ENCODE measurements at regions not wholly inside any gene's neighbourhood (a gene's known extent, or its start where the extent isn't known, plus 50 kb on each side); places are given as distances from the start of the nearest gene placed in this dataset.

DNA sequence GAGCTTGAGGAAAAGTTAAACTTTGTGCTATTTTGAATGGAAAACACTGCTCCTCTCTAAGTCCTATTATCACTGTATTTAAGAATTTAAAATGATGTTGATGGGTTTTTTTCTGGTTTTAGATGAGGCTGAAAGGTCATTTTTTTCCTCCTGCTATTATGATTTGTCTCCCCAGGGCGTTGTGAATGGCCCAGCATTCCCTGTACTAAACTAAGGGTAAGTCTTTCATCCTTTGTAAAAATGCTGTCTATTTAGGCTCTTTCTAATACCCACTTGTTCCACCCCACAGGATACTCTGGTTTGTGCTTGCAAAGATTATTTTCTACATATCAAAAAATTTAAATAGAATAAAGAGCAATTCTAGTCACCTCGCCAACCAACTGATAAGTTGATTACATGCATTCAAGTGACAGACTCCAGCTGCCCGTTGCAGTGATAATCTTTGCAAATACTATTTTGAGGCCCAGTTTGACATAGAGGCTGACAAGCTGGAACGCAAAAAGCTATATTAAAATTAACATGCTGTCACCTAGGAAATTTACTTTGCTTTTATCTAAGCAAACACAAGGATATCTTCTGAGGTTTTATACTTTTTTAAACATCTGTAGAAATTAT lies 222.3 kb upstream of the TMEM229A start (continued):
- TF ChIP-seq, protein P1, sequence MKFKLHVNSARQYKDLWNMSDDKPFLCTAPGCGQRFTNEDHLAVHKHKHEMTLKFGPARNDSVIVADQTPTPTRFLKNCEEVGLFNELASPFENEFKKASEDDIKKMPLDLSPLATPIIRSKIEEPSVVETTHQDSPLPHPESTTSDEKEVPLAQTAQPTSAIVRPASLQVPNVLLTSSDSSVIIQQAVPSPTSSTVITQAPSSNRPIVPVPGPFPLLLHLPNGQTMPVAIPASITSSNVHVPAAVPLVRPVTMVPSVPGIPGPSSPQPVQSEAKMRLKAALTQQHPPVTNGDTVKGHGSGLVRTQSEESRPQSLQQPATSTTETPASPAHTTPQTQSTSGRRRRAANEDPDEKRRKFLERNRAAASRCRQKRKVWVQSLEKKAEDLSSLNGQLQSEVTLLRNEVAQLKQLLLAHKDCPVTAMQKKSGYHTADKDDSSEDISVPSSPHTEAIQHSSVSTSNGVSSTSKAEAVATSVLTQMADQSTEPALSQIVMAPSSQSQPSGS (IDR thresholded peaks at IDR 0.05; ENCODE audit: low read length), result no peak
- no peak for TF ChIP-seq BACH1 (IDR thresholded peaks at IDR 0.05; ENCODE audit: low read length)
- TF ChIP-seq RAD21 (IDR thresholded peaks at IDR 0.05 in 1 of 2, conservative IDR thresholded peaks at IDR 0.05 in 1 of 2; ENCODE audit: low read depth in 2 of 2, low read length in 2 of 2), result no peak
